ENCODE measurements at regions not wholly inside any gene's neighbourhood (a gene's known extent, or its start where the extent isn't known, plus 50 kb on each side); places are given as distances from the start of the nearest gene placed in this dataset.
"Not testable (repeated sequence)": the region's sequence is repeated elsewhere in the genome, so short reads cannot be mapped to it uniquely, and the experiment has no call there.

GRCh38 chr1:227508431-227508830, 54.9 kb upstream of the ZNF678 start:
- no peak for DNase-seq

DNA sequence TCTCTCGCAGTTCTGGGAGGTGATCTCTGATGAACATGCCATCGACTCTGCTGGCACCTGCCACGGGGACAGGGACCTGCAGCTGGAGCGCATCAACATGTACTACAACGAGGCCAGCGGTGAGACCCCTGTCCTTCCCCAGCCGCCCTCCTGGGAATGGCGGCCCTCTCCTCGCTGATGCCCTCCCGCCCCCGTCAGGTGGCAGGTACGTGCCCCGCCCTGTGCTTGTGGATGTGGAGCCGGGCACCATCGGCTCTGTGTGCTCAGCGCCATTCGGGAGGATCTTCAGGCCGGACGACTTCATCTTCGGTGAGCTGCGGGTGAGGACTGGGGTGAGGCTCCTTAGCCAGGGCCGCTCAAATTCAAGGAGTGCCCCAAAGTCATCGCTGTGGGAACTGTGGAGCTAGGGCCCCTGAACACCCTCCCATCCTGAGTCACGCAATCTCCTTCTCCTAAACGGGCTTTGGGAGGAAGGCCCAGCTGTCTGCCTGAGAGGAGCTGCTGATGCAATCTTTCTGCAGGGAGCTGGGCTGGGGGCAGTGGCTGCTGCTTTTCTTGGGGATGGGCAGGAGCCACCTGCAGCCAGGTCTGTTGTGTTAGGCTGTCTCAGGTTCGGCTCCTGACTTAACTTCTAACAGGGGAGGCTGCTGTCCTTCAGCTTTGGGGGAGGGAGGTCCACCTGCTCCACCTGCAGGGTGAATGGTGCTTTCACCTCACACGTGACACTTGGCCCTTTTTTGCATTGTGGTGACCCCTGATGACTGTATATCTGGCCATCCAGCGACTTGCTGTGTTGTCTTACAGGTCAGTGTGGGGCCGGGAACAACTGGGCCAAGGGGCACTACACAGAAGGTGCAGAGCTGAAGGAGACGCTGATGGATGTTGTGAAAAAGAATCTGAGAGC, 56.6 kb upstream of the ZNF678 start:
- not testable (repeated sequence) for DNase-seq

DNA sequence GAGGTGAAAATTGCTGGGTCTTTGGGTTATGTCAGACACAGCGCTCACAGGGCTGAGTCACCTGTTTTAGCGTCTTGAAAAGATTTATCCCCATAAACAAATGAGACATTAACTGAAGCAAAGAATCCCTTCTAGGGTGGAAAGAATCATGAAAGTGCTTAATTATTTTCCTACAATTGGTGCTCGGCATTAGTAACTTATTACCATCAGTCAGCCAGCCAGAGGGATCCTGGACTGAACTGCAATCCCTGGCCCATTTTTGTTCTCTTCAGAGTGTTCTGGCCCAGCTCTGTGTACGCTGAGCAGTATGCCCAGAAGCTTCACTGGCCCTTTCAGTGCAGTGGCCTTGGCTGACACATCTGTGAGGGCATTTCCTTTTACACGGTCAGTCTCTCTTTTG, 67.3 kb upstream of the ZNF678 start:
- not testable (repeated sequence) for DNase-seq

GRCh38 chr1:227493863-227494551, 69.3 kb upstream of the ZNF678 start:
- not testable (repeated sequence) for DNase-seq

GRCh38 chr1:227490478-227490877, 72.9 kb upstream of the ZNF678 start:
- DNase-seq = no peak

GRCh38 chr1:227490001-227490400, 73.4 kb upstream of the ZNF678 start:
- DNase-seq = no peak

DNA sequence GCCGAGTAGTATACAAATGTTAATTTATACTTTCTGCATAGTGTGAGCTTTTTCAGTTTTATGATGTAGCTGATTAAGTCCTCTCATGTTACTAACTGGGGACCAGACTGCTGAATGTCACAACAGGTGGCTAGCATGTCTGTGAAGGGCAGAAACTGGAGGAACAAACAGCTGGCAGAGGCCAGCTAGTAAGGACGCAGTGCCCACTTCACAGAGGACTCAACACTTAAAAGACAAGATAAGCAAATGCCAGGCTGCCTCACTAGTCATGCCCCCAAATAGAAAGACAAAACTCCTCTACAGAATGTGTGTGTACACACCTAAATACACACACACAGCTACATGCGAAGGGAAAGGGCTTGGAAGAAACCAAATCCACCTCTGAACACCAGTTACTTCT, 73.8 kb upstream of the ZNF678 start:
- DNase-seq = no peak

DNA sequence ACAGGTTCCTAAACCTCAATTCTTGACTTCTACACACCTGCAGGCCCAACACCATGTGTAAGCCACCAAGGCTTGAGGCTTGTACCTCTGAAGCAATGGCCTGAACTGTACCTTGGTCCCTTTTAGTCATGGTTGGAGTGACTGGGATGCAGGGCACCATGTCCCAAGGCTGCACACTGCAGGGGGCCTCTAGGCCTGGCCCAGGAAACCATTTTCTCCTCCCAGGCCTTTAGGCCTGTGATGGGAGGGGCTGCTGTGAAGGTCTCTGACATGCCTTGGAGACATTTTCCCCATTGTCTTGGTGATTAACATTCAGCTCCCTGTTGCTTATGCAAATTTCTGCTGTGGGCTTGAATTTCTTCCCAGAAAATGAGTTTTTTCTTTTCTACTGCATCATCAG, 75.8 kb upstream of the ZNF678 start:
- no peak for DNase-seq

GRCh38 chr1:227486559-227486958, 76.8 kb upstream of the ZNF678 start:
- no peak for DNase-seq

- no peak for DNase-seq
These were observed 81.4 kb upstream of the ZNF678 start for GRCh38 chr1:227482023-227482299.

DNA sequence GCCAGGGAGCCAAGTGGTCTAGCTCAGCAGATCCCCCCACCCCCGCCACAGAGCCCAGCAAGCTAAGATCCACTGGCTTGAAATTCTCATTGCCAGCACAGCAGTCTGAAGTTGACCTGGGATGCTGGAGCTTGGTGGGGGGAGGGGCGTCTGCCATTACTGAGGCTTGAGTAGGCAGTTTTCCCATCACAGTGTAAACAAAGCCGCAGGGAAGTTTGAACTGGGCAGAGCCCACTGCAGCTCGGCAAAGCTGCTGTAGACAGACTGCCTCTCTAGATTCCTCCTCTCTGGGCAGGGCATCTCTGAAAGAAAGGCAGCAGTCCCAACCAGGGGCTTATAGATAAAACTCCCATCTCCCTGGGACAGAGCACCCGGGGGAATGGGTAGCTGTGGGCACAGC, 89.3 kb upstream of the ZNF678 start:
- DNase-seq = not testable (repeated sequence)

DNA sequence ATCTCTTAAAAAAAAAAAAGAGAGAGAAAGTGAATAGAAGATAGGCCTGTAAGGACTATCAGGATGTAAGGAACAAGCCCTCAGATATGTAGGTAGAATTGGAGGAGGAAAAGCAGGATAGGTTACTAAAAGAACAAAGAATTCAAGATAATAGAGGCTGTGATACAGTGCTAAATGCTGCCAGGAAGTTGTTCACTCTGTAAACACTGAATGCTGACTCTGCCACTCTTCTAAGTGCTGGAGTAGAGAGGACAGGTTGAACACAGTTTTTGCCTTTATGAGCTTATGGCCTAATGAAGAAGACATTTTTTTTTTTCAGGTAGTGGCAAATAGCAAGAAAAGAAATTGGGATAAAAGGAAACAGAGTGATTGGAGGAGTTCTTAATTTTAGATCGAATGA, 90.6 kb upstream of the ZNF678 start:
- no peak for DNase-seq

DNA sequence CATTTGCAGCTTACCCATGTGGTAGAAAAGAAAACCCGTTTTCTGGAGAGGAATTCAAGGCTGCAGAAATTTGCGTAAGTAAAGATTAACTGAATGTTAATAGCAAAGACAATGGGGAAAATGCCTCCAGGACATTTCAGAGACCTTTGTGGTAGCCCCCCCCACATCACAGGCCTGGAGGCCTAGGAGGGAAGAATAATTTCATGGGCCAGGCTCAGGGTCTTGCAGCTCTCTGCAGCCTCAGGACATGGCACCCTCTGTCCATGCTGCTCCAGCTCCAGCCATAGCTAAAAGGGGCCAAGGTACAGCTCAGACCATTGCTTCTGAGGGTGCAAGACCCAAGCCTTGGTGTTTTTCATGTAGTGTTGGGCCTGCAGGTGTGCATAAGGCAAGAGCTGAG, 92.7 kb upstream of the ZNF678 start:
- no peak for DNase-seq

- no peak for DNase-seq
These were observed 93.6 kb upstream of the ZNF678 start for GRCh38 chr1:227469708-227470107.

DNA sequence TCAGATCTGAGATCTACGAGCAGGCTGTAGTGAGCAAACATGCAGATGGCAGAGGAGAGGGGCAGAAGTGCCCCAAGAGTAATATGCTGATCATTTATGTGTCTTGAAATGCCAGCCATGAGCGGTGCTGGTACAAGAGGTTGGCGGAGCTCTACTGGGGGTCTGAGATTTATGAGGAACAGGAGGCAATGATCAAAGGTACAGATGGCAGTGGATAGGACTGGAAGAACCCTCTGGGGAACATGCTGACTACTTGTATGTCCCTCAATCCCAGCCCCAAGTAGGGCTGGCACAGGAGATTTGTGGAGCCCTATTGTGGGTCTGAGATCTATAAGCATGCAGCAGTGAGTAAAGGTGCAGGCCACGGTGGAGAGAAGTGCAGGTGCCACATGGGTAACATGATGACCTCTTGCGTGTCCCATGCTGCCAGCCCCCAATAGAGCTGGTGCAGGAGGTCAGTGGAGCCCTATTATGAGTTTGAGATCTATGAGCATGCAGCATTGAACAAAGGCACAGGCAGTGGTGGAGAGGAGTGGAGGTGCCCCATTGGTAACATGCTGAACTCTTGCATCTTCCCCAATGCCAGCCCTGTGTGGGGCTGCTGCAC, 97.2 kb upstream of the ZNF678 start:
- no peak for DNase-seq

- no peak for DNase-seq
These were observed 98.1 kb upstream of the ZNF678 start for GRCh38 chr1:227465256-227465655.

DNA sequence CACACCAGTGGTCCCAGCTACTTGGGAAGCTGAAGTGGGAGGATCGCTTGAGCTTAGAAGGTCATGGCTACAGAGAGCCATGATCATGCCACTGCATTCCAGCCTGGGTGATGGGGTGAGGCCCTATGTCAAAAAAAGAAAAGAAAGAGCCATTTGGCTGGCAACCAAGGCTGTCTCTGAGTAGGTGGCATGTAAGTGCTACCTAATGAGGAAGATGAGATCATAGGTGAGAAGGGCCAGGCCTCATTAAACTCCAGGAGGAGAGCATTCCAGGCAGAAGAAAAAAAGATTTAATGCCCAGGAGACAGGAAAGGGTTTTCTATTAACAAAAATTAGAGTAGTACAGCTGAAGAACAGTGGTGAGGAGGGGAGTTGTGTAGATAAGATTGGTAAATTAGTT, 103.4 kb upstream of the ZNF678 start:
- no peak for DNase-seq

GRCh38 chr1:227459326-227459841, 104.0 kb upstream of the ZNF678 start:
- DNase-seq = no peak

GRCh38 chr1:227454686-227455085, 108.7 kb upstream of the ZNF678 start:
- no peak for DNase-seq

- no peak for DNase-seq
These were observed 109.6 kb upstream of the ZNF678 start for GRCh38 chr1:227453631-227454355.

DNA sequence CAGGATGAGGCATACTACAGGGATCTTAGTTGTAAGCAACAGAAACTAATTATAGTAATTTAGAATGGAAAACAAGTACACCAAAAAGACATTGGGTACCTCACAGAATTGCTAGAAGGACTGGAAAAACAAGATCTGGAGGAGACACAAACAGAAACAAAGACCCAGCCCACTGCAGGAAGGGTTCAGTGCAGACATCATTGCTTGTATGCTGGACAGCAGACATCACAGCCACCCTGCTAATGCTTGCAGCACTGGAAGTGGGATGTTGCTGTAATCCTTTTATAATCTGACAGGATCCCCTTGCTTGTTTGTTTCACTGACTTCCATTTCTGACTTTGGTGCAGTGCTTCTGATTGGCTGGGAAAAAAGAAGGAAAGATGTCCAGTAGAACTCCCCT, 111.4 kb upstream of the ZNF678 start:
- no peak for DNase-seq

GRCh38 chr1:227451057-227451456, 112.3 kb upstream of the ZNF678 start:
- no peak for DNase-seq

GRCh38 chr1:227450489-227450888, 112.9 kb upstream of the ZNF678 start:
- no peak for DNase-seq

Data from NCI-H2107 (cell line).